ENCODE measurements at regions not wholly inside any gene's neighbourhood (a gene's known extent, or its start where the extent isn't known, plus 50 kb on each side); places are given as distances from the start of the nearest gene placed in this dataset.
"Not testable (repeated sequence)": the region's sequence is repeated elsewhere in the genome, so short reads cannot be mapped to it uniquely, and the experiment has no call there.

DNA sequence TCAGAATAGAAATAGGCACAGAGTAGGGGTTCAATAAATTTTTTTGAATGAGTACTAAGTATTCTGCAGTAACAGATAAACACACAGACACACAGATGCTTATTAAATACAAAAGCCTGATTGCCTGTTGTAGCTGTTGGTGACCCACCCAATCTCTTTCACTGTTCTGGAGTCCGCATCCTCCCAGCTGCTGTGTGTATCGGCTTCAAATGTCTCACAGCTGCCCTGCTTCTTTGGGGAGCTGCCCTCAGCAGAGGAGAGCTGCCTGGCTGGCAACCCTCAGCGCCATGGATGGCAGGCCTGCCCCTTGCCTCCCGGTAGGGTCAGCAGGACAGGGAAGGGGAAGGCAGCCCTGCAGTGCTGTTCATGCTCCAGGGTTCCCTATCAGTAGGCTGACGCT, 50.5 kb upstream of the PRNP start:
- Mint-ChIP-seq H3K9me3 (no peaks in the 10 kb centered on the region), H3K4me1 (no peaks in the 10 kb centered on the region), H3K36me3 (no peaks in the 10 kb centered on the region), H3K4me3 (no peak overlapping the region), H3K27ac (no peak overlapping the region)
- no peak for ATAC-seq
- no peak for DNase-seq (ENCODE audit: low spot score in 2 of 2)

DNA sequence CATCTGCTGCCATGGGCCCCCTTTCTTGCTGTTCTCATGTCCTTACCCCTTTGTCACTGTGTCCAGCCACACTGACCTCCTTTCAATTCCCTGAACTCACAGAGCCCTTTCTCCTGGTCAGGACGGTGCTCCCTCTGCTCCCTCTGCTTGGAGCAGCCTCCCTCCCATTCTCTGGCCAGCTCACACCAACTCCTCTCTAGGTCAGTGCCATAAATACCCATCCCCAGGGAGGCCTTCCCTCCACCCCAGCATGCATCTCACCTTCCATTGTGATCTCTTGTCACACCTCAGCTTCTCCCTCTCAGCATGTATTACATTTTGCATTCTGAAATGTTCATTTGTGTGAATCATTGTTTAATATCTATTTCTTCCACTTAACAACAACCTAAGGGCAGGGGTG, 50.9 kb upstream of the PRNP start:
- Mint-ChIP-seq H3K9me3 (no peaks in the 10 kb centered on the region), H3K27ac (no peak overlapping the region), H3K36me3 (no peaks in the 10 kb centered on the region), H3K4me1 (no peaks in the 10 kb centered on the region), H3K4me3 (no peak overlapping the region)
- ATAC-seq (no peak), DNase-seq (ENCODE audit: low spot score in 2 of 2) (no peak)

DNA sequence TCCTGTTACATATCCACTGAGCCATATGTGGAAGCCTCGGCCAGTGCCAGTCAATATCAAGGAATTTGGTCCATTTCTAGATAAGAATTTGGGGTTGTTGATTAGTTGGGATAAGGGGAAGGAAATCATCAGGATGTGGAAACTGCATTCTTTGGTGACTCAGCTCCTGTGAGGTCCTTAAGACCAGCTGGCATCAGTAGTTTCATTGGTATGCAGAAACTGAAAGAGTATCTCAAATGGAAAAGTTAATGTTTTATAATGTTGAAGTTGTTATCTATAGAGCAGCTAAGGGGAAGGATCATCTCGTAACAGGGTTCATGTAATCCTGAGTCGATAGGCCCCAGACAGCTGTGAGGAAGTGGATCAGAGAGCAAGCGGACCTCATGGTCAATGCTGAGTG, 52.5 kb upstream of the PRNP start:
- H3K4me3 Mint-ChIP-seq: no peak overlapping the region
- ATAC-seq (no peak), DNase-seq (ENCODE audit: low spot score in 2 of 2) (no peak)
- no peak overlapping the region for H3K27ac Mint-ChIP-seq
- no peaks in the 10 kb centered on the region for H3K9me3 Mint-ChIP-seq
- H3K36me3 Mint-ChIP-seq: no peaks in the 10 kb centered on the region
- no peaks in the 10 kb centered on the region for H3K4me1 Mint-ChIP-seq

DNA sequence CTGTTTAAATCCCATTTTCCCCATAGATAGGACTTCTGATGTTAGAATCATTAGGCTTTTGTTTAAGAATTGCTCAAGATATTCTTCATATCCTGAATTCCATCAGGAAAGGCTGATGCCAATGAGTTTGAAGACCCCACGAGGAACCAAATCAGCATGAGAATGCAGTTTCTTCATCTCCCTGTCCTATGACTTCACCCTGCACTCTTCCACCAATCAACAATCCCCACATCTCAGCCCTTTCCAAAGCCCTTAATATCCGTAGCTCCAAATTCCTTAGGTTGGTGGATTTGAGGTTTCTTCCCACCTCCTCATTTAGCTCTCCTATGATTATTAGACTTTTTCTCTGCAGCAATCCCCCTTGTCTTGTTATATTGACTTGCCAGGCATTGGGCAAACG, 52.9 kb upstream of the PRNP start:
- DNase-seq (ENCODE audit: low spot score in 2 of 2): no peak
- H3K36me3 Mint-ChIP-seq: no peaks in the 10 kb centered on the region
- H3K9me3 Mint-ChIP-seq: no peaks in the 10 kb centered on the region

DNA sequence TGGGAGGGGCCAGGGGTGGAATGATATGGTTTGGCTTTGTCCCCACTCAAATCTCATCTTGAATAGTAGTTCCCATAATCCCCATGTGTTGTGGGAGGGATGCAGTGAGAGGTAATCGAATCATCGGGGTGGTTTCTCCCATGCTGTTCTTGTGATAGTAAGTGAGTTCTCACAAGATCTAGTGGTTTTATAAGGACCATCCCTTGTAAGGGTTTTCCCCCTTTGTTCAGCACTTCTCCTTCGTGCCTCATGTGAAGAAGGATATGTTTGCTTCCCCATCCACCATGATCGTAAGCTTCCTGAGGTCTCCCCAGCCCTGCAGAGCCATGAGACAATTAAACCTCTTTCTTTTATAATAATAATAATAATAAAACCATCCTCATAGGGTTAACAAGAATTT, 53.4 kb upstream of the PRNP start:
- ATAC-seq (no peak), DNase-seq (ENCODE audit: low spot score in 2 of 2) (no peak)
- Mint-ChIP-seq H3K4me3 (no peak overlapping the region), H3K36me3 (no peaks in the 10 kb centered on the region), H3K27ac (no peak overlapping the region), H3K4me1 (no peaks in the 10 kb centered on the region), H3K9me3 (no peaks in the 10 kb centered on the region)

More for the DNA sequence above, 52.9 kb upstream of the PRNP start:
- H3K27ac Mint-ChIP-seq: no peak overlapping the region
- no peak for ATAC-seq
- H3K4me3 Mint-ChIP-seq: no peak overlapping the region
- H3K4me1 Mint-ChIP-seq: no peaks in the 10 kb centered on the region

DNA sequence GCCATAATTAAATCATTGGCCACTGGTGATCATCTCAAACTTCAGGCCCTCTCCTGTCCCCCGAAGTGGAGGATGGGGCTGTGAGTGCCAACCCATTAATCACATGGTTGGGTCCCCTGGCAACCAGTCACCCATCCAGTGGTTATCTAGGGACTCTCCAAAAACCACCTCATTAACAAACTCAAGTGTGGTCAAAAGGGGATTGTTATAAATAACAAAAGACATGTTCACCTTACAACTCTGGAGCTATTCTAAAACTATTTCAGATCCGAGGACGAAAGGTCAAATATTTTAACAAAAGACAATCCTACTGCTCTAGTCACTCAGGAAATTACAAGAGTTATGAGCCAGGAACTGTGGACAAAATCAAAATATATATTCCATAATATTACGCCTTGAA, 60.0 kb upstream of the PRNP start:
- no peaks in the 10 kb centered on the region for H3K4me1 Mint-ChIP-seq
- H3K4me3 Mint-ChIP-seq: no peak overlapping the region
- H3K36me3 Mint-ChIP-seq: no peaks in the 10 kb centered on the region
- no peak overlapping the region for H3K27ac Mint-ChIP-seq
- peaks cover 7% of the 10 kb centered on the region for H3K9me3 Mint-ChIP-seq
- ATAC-seq: no peak
- DNase-seq (ENCODE audit: low spot score in 2 of 2): no peak

DNA sequence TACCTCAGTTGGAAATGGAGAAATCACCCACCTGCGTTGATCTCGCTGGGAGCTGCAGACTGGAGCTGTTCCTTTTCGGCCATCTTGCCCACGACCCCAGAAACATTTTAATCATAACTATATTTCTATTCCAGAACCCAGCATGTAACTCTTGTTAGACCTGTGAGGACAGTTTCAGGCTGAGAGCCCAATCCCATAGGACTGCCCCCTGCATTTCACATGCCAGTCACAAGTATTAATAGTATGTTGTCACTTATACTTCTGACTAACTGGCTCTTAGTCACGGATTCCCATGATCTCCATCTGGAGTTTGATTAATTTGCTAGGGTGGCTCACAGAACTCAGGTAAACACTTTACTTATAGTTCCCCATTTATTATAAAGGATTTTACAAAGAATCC, 60.6 kb upstream of the PRNP start:
- H3K27ac Mint-ChIP-seq: no peak overlapping the region
- DNase-seq (ENCODE audit: low spot score in 2 of 2) (no peak), ATAC-seq (no peak)
- no peaks in the 10 kb centered on the region for H3K36me3 Mint-ChIP-seq
- no peaks in the 10 kb centered on the region for H3K4me1 Mint-ChIP-seq
- H3K4me3 Mint-ChIP-seq: no peak overlapping the region
- H3K9me3 Mint-ChIP-seq: peaks cover 7% of the 10 kb centered on the region

DNA sequence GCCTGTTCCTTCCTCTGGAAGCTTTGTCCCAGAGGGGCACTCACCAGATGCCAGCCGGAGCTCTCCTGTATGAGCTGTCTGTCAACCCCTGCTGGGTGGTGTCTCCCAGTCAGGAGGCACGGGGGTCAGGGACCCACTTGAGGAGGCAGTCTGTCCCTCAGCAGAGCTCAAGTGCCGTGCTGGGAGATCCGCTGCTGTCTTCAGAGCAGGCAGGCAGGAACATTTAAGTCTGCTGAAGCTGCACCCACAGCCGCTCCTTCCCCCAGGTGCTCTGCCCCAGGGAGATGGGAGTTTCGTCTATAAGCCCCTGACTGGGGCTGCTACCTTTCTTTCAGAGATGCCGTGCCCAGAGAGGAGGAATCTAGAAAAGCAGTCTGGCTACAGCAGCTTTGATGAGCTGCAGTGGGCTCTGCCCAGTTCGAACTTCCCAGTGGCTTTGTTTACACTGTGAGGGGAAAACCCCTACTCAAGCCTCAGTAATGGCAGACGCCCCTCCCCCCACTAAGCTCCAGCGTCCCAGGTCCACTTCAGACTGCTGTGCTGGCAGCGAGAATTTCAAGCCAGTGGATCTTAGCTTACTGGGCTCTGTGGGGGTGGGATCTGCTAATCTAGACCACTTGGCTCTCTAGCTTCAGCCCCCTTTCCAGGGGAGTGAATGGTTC, 61.5 kb upstream of the PRNP start:
- not testable (repeated sequence) for H3K4me1 Mint-ChIP-seq; DNase-seq (ENCODE audit: low spot score in 2 of 2); H3K36me3 Mint-ChIP-seq; H3K9me3 Mint-ChIP-seq; ATAC-seq; H3K4me3 Mint-ChIP-seq; H3K27ac Mint-ChIP-seq

DNA sequence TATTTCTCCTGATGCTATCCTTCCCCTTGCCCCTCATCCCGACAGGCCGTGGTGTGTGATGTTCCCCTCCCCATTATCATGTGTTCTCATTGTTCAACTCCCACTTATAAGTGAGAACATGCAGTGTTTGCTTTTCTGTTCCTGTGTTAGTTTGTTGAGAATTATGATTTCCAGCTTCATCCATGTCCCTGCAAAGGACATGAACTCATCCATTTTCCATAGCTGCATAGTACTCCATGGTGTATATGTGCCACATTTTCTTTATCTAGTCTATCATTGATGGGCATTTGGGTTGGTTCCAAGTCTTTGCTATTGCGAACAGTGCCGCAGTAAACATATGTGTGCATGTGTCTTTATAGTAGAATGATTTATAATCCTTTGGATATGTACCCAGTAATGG, 67.1 kb upstream of the PRNP start:
- not testable (repeated sequence) for H3K27ac Mint-ChIP-seq; DNase-seq (ENCODE audit: low spot score in 2 of 2); H3K4me3 Mint-ChIP-seq; H3K36me3 Mint-ChIP-seq; H3K4me1 Mint-ChIP-seq; ATAC-seq
- H3K9me3 Mint-ChIP-seq: peaks cover 11% of the 10 kb centered on the region

DNA sequence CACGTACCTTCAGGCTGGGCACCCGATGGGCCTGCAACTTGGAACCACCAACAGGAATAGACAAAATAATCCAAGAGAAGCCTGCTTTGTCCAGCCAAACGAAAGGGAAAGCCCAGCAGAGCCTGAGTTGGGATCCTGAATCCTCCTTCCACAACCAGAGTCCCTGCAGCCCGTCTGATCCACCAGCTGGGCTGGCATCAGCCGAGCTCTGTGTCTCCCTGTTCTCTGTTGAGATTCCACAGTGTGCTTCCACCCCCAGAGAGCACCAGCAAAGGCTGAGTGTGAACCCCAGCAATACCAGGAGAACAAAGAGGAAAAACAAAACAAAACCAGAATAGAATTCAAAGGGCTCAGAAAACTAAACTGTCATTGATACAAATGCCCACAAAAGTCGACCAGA, 68.8 kb upstream of the PRNP start:
- Mint-ChIP-seq H3K4me1 (peaks cover 4% of the 10 kb centered on the region), H3K27ac (no peak overlapping the region), H3K36me3 (no peaks in the 10 kb centered on the region), H3K4me3 (no peak overlapping the region), H3K9me3 (peaks cover 11% of the 10 kb centered on the region)
- no peak for ATAC-seq
- DNase-seq (ENCODE audit: low spot score in 2 of 2): no peak

DNA sequence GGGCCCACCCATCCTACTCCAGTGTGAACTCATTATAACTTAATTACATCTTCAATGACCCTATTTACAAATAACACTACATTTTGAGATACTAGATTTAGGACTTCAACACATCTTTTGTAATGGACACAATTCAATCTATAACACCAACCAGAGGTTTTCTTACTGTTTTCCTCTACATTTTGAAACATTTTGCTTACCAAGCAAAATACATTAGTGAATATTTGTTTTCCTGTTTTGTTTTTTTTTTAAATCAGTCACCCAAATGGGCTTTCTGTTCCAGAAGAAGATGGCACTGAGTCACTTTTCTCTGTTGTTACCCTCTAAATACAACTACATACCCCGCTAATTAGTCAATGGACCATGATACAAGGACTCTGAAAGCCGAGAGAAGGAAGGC, 69.2 kb upstream of the PRNP start:
- H3K4me3 Mint-ChIP-seq: no peak overlapping the region
- no peak overlapping the region for H3K27ac Mint-ChIP-seq
- H3K36me3 Mint-ChIP-seq: no peaks in the 10 kb centered on the region
- DNase-seq (ENCODE audit: low spot score in 2 of 2): no peak
- peaks cover 4% of the 10 kb centered on the region for H3K4me1 Mint-ChIP-seq
- ATAC-seq: no peak
- peaks cover 8% of the 10 kb centered on the region for H3K9me3 Mint-ChIP-seq

DNA sequence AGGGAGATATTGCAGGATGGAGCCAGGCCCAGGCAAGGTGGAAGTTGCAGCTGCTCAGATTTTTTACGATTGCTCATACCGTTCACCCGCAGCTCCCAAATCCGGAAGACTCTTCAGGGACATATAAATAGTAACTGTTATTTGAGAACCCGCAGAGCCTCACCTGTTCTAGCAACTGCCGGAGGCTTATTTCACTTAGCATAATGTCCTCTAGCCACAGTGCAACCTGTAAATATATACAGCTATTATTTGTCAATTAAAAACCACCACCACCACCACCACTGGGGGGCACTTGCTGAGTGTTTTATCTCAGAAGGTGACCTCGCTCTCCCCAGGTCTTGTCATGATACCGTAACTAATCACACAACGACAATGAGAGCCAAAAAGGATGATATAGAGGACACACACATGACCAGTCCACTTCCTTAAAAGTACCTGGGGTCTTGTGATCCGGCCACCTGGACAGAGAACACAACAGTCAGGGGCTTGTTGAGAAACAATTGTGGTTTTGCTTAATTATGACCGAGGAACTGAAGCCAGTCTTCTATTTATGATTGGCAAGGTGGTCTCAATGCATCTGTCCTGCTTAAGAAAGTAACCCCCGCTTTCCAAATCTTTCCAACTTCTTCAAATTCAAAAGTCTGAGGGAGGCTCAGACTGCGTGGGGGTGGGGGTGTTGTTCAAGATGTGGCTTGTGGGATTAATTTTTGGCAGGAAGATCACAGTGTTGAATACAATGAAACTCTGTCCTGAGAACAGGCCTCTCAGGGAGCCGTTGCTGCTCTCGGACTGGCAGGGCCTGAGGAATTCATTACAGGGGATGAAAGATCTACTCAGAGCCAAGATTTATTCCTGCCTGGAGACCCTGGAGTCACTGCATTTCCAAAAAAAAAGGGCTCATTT, 72.3 kb upstream of the PRNP start:
- H3K9me3 Mint-ChIP-seq: peaks cover 5% of the 10 kb centered on the region
- no peaks in the 10 kb centered on the region for H3K36me3 Mint-ChIP-seq
- H3K4me1 Mint-ChIP-seq: peaks cover 4% of the 10 kb centered on the region
- ATAC-seq (peak; percentile 85), DNase-seq (ENCODE audit: low spot score in 2 of 2) (peak; percentile 39 to 75)
- H3K27ac Mint-ChIP-seq: no peak overlapping the region
- no peak overlapping the region for H3K4me3 Mint-ChIP-seq

DNA sequence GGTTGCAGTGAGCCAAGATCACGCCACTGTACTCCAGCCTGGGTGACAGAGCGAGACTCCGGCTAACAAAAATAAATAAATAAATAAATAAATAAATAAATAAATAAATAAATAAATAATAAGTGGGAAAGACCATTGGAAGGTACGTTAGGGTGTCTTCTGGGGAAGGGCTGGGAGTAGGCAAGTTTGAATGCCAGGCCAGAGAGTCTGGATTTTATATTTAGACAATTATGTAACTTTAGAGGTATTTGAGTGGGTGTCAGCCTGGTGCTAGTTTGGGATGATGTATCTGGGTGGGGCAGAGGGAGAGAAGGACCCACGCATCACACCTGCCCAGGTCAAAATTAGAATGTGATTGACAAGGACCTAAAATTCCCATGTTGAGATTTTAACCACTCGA, 73.1 kb upstream of the PRNP start:
- DNase-seq (ENCODE audit: low spot score in 2 of 2) (no peak), ATAC-seq (no peak)
- peaks cover under 1% of the 10 kb centered on the region for H3K4me1 Mint-ChIP-seq
- peaks cover 5% of the 10 kb centered on the region for H3K9me3 Mint-ChIP-seq
- H3K4me3 Mint-ChIP-seq: no peak overlapping the region
- no peaks in the 10 kb centered on the region for H3K36me3 Mint-ChIP-seq
- no peak overlapping the region for H3K27ac Mint-ChIP-seq

DNA sequence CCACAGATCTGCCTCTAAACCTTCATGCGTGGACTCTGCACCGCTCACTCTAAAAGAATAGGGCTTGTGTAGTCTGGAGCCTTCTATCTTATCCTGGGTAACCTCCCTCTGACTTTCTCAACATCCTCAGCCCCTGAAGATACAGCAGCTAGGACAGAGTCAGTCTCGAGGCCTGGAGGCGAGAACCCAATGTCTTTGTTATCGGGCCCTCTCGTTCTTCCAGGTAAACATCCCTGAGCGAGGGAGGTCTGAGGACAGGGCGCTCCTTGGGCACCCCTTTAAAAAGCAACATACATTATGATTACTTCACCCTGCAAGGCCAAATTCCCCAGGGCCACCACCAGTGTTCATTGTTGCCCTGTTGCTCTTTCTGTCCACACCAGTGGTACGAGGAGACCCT, 75.4 kb upstream of the PRNP start:
- H3K9me3 Mint-ChIP-seq: peaks cover under 1% of the 10 kb centered on the region
- DNase-seq (ENCODE audit: low spot score in 2 of 2): no peak
- no peak for ATAC-seq
- H3K27ac Mint-ChIP-seq: no peak overlapping the region
- H3K36me3 Mint-ChIP-seq: no peaks in the 10 kb centered on the region
- H3K4me1 Mint-ChIP-seq: peaks cover 6% of the 10 kb centered on the region
- no peak overlapping the region for H3K4me3 Mint-ChIP-seq

DNA sequence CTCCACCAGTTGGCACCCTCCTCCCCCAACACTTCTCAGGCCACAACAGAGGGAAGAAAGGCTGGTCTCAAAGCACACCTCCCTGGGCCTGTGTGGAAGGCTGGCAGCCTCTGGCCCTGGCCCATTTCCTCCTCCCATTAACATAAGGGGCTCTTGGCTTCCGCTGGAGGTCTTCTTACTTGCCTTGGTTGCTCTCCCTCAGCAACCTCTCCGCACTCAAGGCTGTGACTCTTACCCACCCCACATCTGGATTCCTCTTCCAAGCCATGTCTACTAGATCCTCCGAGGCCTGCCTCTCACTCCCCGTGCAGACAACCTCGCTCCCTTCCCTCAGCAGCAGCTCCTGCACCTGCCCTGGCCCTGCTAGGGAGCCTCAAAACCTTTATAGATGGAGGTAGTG, 76.7 kb upstream of the PRNP start:
- H3K36me3 Mint-ChIP-seq: no peaks in the 10 kb centered on the region
- peaks cover 6% of the 10 kb centered on the region for H3K4me1 Mint-ChIP-seq
- no peaks in the 10 kb centered on the region for H3K9me3 Mint-ChIP-seq
- peak overlapping the region; percentile 56 for H3K27ac Mint-ChIP-seq
- ATAC-seq (no peak), DNase-seq (ENCODE audit: low spot score in 2 of 2) (no peak)
- no peak overlapping the region for H3K4me3 Mint-ChIP-seq

DNA sequence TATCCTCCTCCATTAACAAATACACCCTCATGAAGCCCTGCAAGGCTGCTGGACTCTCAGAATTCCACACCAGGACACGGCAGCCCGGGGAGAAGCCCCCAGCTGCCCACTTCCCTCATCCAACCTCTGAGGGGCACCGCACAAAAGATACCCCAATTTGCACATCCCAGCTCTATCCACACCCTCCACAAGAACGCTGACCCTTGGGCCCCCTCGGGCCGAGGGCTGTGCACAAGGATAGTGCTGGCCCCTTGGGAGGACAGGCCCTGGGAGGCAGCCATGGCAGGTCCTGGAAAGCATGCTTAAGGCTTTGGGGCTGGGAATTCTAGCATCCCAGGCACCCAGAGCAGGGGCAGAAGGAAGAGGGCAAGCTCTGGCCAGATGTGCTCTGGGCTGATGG, 77.4 kb upstream of the PRNP start:
- Mint-ChIP-seq H3K4me3 (no peak overlapping the region), H3K9me3 (no peaks in the 10 kb centered on the region), H3K4me1 (peaks cover 6% of the 10 kb centered on the region), H3K36me3 (no peaks in the 10 kb centered on the region), H3K27ac (no peak overlapping the region)
- no peak for ATAC-seq
- DNase-seq (ENCODE audit: low spot score in 2 of 2): no peak

Measured in stimulated activated effector memory CD8-positive, alpha-beta T cell treated with anti-CD3 and anti-CD28 coated beads, Interleukin-12 subunit alpha, Interleukin-12 subunit beta, amount 100 ng/mL, for 72 hours (primary cell).